KMS-11 (cell line): ENCODE measurements at regions not wholly inside any gene's neighbourhood (a gene's known extent, or its start where the extent isn't known, plus 50 kb on each side); places are given as distances from the start of the nearest gene placed in this dataset.

Experiments used
- H2AFZ ChIP-seq: fragments of 200-600 bp; sonication (generic); 2 replicates; pipeline ENCODE4 v1.6.1; 2016; ENCODE audit warnings: antibody characterized with exemption, mixed run types, low read depth
- H3K27ac ChIP-seq: fragments of 200-600 bp; sonication (generic); 2 replicates; pipeline ENCODE4 v1.6.1; 2016; ENCODE audit warnings: mild to moderate bottlenecking, mixed run types
- H3K27me3 ChIP-seq: fragments of 200-600 bp; sonication (generic); 2 replicates; pipeline ENCODE4 v1.6.1; 2017; ENCODE audit warnings: mild to moderate bottlenecking, low read depth, mixed run types, moderate library complexity; ENCODE audit not compliant: insufficient read depth
- H3K36me3 ChIP-seq: fragments of 200-600 bp; sonication (generic); 2 replicates; pipeline ENCODE4 v1.6.1; 2017; ENCODE audit warnings: mild to moderate bottlenecking, mixed run types; ENCODE audit not compliant: insufficient read depth
- H3K4me1 ChIP-seq: fragments of 200-600 bp; sonication (generic); 2 replicates; pipeline ENCODE4 v1.6.1; 2016; ENCODE audit warnings: mild to moderate bottlenecking, low read depth, mixed run types; ENCODE audit not compliant: poor library complexity, severe bottlenecking
- H3K4me2 ChIP-seq: fragments of 200-600 bp; sonication (generic); 2 replicates; pipeline ENCODE4 v1.7.0; 2016; ENCODE audit warnings: mild to moderate bottlenecking, mixed run types
- H3K4me3 ChIP-seq: fragments of 200-600 bp; sonication (generic); IDR thresholded peaks from 2 replicates; pipeline ENCODE4 v1.6.1; 2017; ENCODE audit warnings: low read depth, low read length, mixed read lengths; ENCODE audit not compliant: insufficient read depth
- H3K79me2 ChIP-seq: fragments of 200-600 bp; sonication (generic); 2 replicates; pipeline ENCODE4 v1.6.1; 2016; ENCODE audit warnings: low read depth, mixed run types; ENCODE audit not compliant: insufficient read depth
- H3K9ac ChIP-seq: fragments of 200-600 bp; sonication (generic); 2 replicates; pipeline ENCODE4 v1.6.1; 2016; ENCODE audit warnings: mild to moderate bottlenecking, mixed run types
- H4K20me1 ChIP-seq: fragments of 200-600 bp; sonication (generic); 2 replicates; pipeline ENCODE4 v1.6.1; 2016; ENCODE audit warnings: mild to moderate bottlenecking, mixed run types; ENCODE audit not compliant: insufficient read depth
- TF ChIP-seq, protein P1 (sequence below): fragments of 200-600 bp; sonication (generic); conservative IDR thresholded peaks from 2 replicates; pipeline ENCODE4 v1.6.1; 2017; ENCODE audit warnings: low read depth, mild to moderate bottlenecking, antibody characterized with exemption, low read length, moderate library complexity, mixed read lengths

DNA sequence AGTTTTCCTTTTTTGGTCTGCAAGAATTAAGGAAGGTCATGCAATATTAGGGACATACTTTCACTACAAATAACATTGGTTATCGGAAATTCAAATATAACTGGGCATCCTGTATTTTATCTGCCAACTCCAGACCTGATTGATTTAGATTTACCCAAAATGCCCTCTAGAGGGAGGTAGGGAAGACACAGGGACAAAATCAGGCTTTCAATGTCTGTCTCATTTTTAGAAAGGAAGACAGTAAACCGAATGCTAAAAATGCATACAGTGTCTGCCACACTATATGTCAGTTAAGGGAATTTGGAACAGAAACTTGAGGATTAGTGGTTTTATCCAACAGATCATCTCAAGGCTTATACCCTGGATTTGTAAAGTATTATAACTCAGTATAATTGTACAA, 161.7 kb upstream of the SOX9 start:
- Histone ChIP-seq H3K27ac (no peak overlapping the region), H3K36me3 (no peaks in the 10 kb centered on the region), H3K4me3 (no peak overlapping the region), H4K20me1 (no peaks in the 10 kb centered on the region), H3K27me3 (no peaks in the 10 kb centered on the region), H3K4me2 (no peak overlapping the region), H3K9ac (no peak overlapping the region), H3K4me1 (no peaks in the 10 kb centered on the region), H3K79me2 (no peaks in the 10 kb centered on the region), H2AFZ (no peak overlapping the region)
- TF ChIP-seq, protein P1, sequence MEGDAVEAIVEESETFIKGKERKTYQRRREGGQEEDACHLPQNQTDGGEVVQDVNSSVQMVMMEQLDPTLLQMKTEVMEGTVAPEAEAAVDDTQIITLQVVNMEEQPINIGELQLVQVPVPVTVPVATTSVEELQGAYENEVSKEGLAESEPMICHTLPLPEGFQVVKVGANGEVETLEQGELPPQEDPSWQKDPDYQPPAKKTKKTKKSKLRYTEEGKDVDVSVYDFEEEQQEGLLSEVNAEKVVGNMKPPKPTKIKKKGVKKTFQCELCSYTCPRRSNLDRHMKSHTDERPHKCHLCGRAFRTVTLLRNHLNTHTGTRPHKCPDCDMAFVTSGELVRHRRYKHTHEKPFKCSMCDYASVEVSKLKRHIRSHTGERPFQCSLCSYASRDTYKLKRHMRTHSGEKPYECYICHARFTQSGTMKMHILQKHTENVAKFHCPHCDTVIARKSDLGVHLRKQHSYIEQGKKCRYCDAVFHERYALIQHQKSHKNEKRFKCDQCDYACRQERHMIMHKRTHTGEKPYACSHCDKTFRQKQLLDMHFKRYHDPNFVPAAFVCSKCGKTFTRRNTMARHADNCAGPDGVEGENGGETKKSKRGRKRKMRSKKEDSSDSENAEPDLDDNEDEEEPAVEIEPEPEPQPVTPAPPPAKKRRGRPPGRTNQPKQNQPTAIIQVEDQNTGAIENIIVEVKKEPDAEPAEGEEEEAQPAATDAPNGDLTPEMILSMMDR, result peak; percentile 68

DNA sequence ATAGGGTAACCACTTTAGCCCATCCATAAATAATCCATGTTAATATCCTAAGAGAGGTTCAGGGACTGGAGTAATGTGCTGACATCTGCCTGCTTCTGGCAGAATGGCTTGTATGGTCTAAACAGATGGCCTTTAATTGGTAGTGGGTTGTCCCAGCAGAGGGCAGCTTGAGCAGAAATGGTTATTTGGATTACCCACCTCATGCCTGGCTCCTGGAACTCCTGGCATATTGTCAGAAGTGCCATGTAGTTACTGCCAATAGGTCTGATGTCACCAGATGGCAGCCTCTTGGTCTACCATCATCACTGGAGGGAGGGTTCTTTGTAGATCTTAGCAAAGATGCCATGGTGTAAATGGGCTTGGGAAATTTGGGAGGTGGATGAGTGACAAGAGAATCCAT, 157.5 kb upstream of the SOX9 start:
- Histone ChIP-seq H3K36me3 (no peaks in the 10 kb centered on the region), H3K4me1 (no peaks in the 10 kb centered on the region), H4K20me1 (no peaks in the 10 kb centered on the region), H2AFZ (no peak overlapping the region), H3K4me3 (no peak overlapping the region), H3K27ac (no peak overlapping the region), H3K9ac (no peak overlapping the region), H3K27me3 (no peaks in the 10 kb centered on the region), H3K4me2 (no peak overlapping the region), H3K79me2 (no peaks in the 10 kb centered on the region)
- TF ChIP-seq, protein P1, result no peak

DNA sequence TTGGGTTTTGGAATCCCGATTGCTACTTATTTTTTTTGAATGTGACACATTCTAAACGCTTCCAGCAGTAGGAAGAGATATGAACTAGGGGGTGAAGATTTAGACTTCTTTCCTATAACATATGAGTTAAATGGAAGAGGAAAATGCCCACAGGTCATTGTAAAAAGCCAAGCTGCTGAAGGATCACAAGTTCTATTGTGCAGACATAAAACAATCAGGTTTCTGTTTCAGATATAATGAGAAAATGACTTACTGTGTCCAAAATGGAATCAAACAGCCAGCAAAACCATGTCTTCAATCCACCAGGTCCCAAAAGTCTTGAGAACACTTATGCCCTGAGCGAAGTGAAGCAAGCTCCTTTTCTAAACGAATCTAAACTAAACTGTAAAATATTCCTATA, 157.0 kb upstream of the SOX9 start:
- Histone ChIP-seq H3K79me2 (no peaks in the 10 kb centered on the region), H3K27ac (no peak overlapping the region), H3K4me1 (no peaks in the 10 kb centered on the region), H3K4me2 (no peak overlapping the region), H2AFZ (no peak overlapping the region), H3K36me3 (no peaks in the 10 kb centered on the region), H4K20me1 (no peaks in the 10 kb centered on the region), H3K4me3 (no peak overlapping the region), H3K9ac (no peak overlapping the region), H3K27me3 (no peaks in the 10 kb centered on the region)
- TF ChIP-seq, protein P1, result no peak

DNA sequence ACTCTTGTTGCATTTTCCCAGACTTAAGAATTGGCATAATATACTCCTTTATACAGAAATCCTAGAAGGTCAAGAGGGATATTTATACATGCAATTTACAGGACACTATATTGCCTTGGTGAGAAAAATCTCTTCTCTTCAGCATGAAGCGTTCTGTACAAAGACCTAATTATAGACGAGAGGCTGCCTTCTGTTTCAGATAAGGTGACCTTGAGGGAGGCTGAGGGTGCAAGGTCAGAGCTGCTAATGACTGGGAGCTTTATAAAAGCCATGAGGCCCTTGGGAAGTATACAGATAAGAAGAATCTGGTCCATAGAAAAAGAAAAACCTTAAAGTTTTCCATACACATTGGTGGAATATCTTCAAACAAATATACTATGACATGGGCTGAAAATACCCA, 156.3 kb upstream of the SOX9 start:
- Histone ChIP-seq H2AFZ (no peak overlapping the region), H3K27me3 (no peaks in the 10 kb centered on the region), H3K79me2 (no peaks in the 10 kb centered on the region), H3K36me3 (no peaks in the 10 kb centered on the region), H4K20me1 (no peaks in the 10 kb centered on the region), H3K27ac (no peak overlapping the region), H3K4me3 (no peak overlapping the region), H3K9ac (no peak overlapping the region), H3K4me1 (no peaks in the 10 kb centered on the region), H3K4me2 (no peak overlapping the region)
- TF ChIP-seq, protein P1, result no peak

DNA sequence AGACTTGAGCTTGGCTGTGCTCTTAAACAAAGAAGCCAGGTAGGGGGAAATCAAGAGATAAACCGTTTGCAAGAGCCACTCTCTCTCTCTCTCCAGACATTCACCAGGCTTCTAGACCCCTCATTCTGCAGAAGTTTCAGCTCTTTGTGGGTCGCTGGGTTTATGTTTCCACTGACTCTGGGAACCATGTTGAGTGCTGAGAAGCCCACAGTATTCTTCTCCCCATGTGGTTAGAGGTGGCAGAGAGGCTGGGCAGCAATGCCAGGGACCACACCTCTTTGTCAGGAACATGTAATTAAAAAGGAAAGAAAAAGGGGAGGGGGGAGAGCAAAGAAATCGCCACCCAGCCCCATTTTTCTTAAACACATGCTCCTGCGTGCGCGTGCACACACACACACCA, 154.8 kb upstream of the SOX9 start:
- Histone ChIP-seq H3K27ac (no peak overlapping the region), H3K4me3 (no peak overlapping the region), H3K4me1 (no peaks in the 10 kb centered on the region), H3K36me3 (no peaks in the 10 kb centered on the region), H4K20me1 (no peaks in the 10 kb centered on the region), H3K4me2 (no peak overlapping the region), H3K9ac (no peak overlapping the region), H2AFZ (no peak overlapping the region), H3K27me3 (no peaks in the 10 kb centered on the region), H3K79me2 (no peaks in the 10 kb centered on the region)
- TF ChIP-seq, protein P1, result no peak
